Liver (tissue), 3 donors: ENCODE measurements at regions not wholly inside any gene's neighbourhood (a gene's known extent, or its start where the extent isn't known, plus 50 kb on each side); places are given as distances from the start of the nearest gene placed in this dataset.
"Not testable (repeated sequence)": the region's sequence is repeated elsewhere in the genome, so short reads cannot be mapped to it uniquely, and the experiment has no call there.

Experiments used
- RAD21 ChIP-seq, 2 donors: IDR thresholded peaks; 2 replicates each; pipeline ENCODE4 v1.6.1; 2016; ENCODE audit warnings: antibody characterized with exemption in 2 of 2, mild to moderate bottlenecking in 2 of 2
- TF ChIP-seq, protein P1 (sequence below): fragments of 150-350 bp; IDR thresholded peaks from 2 replicates; pipeline ENCODE4 v1.5.1; 2017; ENCODE audit warnings: improper control_type of control experiment, low read depth, low read length; ENCODE audit not compliant: missing input control
- donor health status: healthy.
- donor health status: healthy.

DNA sequence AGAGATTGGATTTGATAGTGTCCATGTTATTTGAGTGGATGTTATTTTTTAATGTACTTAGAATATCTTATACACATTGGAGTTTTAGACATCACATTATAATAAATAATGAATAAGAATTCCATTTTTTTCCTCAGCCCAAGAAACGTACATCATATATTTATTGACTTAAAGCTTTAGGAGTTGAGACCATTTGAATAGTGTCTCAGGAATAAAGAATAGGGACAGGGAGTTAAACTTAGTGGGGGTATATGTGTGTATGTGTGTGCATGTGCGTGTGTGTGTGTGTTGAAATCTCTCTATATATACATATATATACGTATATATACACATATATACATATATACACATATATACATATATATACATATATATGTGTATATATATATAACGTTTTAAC, 542.9 kb upstream of the CHD1 start:
- TF ChIP-seq, protein P1, sequence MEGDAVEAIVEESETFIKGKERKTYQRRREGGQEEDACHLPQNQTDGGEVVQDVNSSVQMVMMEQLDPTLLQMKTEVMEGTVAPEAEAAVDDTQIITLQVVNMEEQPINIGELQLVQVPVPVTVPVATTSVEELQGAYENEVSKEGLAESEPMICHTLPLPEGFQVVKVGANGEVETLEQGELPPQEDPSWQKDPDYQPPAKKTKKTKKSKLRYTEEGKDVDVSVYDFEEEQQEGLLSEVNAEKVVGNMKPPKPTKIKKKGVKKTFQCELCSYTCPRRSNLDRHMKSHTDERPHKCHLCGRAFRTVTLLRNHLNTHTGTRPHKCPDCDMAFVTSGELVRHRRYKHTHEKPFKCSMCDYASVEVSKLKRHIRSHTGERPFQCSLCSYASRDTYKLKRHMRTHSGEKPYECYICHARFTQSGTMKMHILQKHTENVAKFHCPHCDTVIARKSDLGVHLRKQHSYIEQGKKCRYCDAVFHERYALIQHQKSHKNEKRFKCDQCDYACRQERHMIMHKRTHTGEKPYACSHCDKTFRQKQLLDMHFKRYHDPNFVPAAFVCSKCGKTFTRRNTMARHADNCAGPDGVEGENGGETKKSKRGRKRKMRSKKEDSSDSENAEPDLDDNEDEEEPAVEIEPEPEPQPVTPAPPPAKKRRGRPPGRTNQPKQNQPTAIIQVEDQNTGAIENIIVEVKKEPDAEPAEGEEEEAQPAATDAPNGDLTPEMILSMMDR: not testable (repeated sequence)
- TF ChIP-seq RAD21 (IDR thresholded peaks at IDR 0.05): not testable (repeated sequence)
